ENCODE measurements at regions not wholly inside any gene's neighbourhood (a gene's known extent, or its start where the extent isn't known, plus 50 kb on each side); places are given as distances from the start of the nearest gene placed in this dataset.

- DNase-seq (ENCODE audit: extremely low spot score, unreplicated experiment) = peak; percentile 60
Observed at GRCh38 chr6:169862043-169862891, 110.8 kb downstream of the ERMARD start.

GRCh38 chr6:169861431-169862042 is 110.1 kb downstream of the ERMARD start:
- H3K4me1 Mint-ChIP-seq (ENCODE audit: unreplicated experiment) = no peaks in the 10 kb centered on the region
- no peaks in the 10 kb centered on the region for H3K27me3 Mint-ChIP-seq (ENCODE audit: unreplicated experiment)
- H3K9me3 Mint-ChIP-seq (ENCODE audit: unreplicated experiment) = peaks cover 10% of the 10 kb centered on the region
- no peak overlapping the region for H3K4me3 Mint-ChIP-seq (ENCODE audit: unreplicated experiment)
- H3K36me3 Mint-ChIP-seq (ENCODE audit: unreplicated experiment) = no peaks in the 10 kb centered on the region
- H3K27ac Mint-ChIP-seq (ENCODE audit: unreplicated experiment) = no peak overlapping the region
- TF ChIP-seq CTCF (IDR thresholded peaks at IDR 0.05) = no peak
- DNase-seq (ENCODE audit: extremely low spot score, unreplicated experiment) = peak; percentile 77

More at GRCh38 chr6:169862043-169862891, 110.8 kb downstream of the ERMARD start:
- Mint-ChIP-seq H3K27ac (ENCODE audit: unreplicated experiment) (no peak overlapping the region), H3K4me1 (ENCODE audit: unreplicated experiment) (no peaks in the 10 kb centered on the region), H3K27me3 (ENCODE audit: unreplicated experiment) (no peaks in the 10 kb centered on the region), H3K9me3 (ENCODE audit: unreplicated experiment) (peaks cover 10% of the 10 kb centered on the region), H3K36me3 (ENCODE audit: unreplicated experiment) (no peaks in the 10 kb centered on the region), H3K4me3 (ENCODE audit: unreplicated experiment) (no peak overlapping the region)
- TF ChIP-seq CTCF (IDR thresholded peaks at IDR 0.05) = no peak

GRCh38 chr6:169859978-169860703 is 108.7 kb downstream of the ERMARD start:
- Mint-ChIP-seq H3K27me3 (ENCODE audit: unreplicated experiment) (no peaks in the 10 kb centered on the region), H3K4me3 (ENCODE audit: unreplicated experiment) (no peak overlapping the region), H3K4me1 (ENCODE audit: unreplicated experiment) (no peaks in the 10 kb centered on the region), H3K27ac (ENCODE audit: unreplicated experiment) (no peak overlapping the region), H3K9me3 (ENCODE audit: unreplicated experiment) (peaks cover 10% of the 10 kb centered on the region), H3K36me3 (ENCODE audit: unreplicated experiment) (no peaks in the 10 kb centered on the region)
- no peak for TF ChIP-seq CTCF (IDR thresholded peaks at IDR 0.05)
- peak; percentile 78 for DNase-seq (ENCODE audit: extremely low spot score, unreplicated experiment)

GRCh38 chr6:169859401-169859977 is 108.1 kb downstream of the ERMARD start:
- Mint-ChIP-seq H3K4me1 (ENCODE audit: unreplicated experiment) (no peaks in the 10 kb centered on the region), H3K9me3 (ENCODE audit: unreplicated experiment) (peaks cover 5% of the 10 kb centered on the region), H3K4me3 (ENCODE audit: unreplicated experiment) (no peak overlapping the region), H3K27ac (ENCODE audit: unreplicated experiment) (no peak overlapping the region), H3K27me3 (ENCODE audit: unreplicated experiment) (no peaks in the 10 kb centered on the region), H3K36me3 (ENCODE audit: unreplicated experiment) (no peaks in the 10 kb centered on the region)
- TF ChIP-seq CTCF (IDR thresholded peaks at IDR 0.05) = no peak
- peak; percentile 66 for DNase-seq (ENCODE audit: extremely low spot score, unreplicated experiment)

All from osteocyte (in vitro differentiated cells).